Suprapubic skin (tissue), 3 donors: ENCODE measurements at regions not wholly inside any gene's neighbourhood (a gene's known extent, or its start where the extent isn't known, plus 50 kb on each side); places are given as distances from the start of the nearest gene placed in this dataset.

Source experiments
- CTCF ChIP-seq, 2 donors: fragments of 200-600 bp in 1 of 2; fragments of 450-650 bp in 1 of 2; sonication (generic) in 1 of 2; IDR thresholded peaks; one replicate each; pipeline ENCODE4 v1.5.1; 2016 to 2019; ENCODE audit warnings: antibody characterized with exemption in 2 of 2, mild to moderate bottlenecking in 1 of 2, moderate library complexity in 1 of 2
- POLR2AphosphoS5 ChIP-seq, 3 donors: sonication (generic); formaldehyde crosslinking; IDR thresholded peaks; one replicate each; pipeline ENCODE4 v1.6.1; 2017; ENCODE audit warnings: antibody characterized with exemption in 3 of 3

GRCh38 chr16:7037495-7037894, 295.1 kb upstream of the RBFOX1 start:
- TF ChIP-seq POLR2AphosphoS5 (IDR thresholded peaks at IDR 0.05) (no peak), CTCF (IDR thresholded peaks at IDR 0.05) (no peak)
